ENCODE measurements at regions not wholly inside any gene's neighbourhood (a gene's known extent, or its start where the extent isn't known, plus 50 kb on each side); places are given as distances from the start of the nearest gene placed in this dataset.

DNA sequence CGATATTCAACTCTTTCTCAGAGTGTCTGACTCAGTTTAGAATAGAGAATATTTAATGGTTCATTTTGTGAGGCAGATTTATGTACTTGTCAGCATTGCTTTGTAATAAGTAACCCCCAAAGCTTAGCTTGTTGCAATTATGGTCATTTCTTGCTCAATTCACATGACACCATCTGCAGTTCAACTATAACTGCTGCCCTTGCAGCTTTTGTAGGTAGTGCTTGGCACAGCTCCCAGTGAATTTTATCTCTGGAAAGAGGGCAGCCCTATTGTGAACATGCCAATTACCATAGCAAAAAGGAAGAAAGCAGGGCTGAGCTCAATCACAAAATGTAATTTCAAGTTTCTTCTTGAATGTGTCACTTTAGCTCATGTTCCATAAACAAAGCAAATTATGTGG, 1587.7 kb upstream of the ACO1 start:
- DNase-seq = no peak
- Mint-ChIP-seq H3K9me3 (peaks cover 0 to 14% (median 5%) of the 10 kb centered on the region in 6 donors), H3K36me3 (no peaks in the 10 kb centered on the region), H3K27ac (no peak overlapping the region), H3K27me3 (ENCODE audit: low read depth in 3 of 3) (peaks cover 0 to 2% (median 0%) of the 10 kb centered on the region in 3 donors), H3K4me1 (no peaks in the 10 kb centered on the region), H3K4me3 (no peak overlapping the region)

DNA sequence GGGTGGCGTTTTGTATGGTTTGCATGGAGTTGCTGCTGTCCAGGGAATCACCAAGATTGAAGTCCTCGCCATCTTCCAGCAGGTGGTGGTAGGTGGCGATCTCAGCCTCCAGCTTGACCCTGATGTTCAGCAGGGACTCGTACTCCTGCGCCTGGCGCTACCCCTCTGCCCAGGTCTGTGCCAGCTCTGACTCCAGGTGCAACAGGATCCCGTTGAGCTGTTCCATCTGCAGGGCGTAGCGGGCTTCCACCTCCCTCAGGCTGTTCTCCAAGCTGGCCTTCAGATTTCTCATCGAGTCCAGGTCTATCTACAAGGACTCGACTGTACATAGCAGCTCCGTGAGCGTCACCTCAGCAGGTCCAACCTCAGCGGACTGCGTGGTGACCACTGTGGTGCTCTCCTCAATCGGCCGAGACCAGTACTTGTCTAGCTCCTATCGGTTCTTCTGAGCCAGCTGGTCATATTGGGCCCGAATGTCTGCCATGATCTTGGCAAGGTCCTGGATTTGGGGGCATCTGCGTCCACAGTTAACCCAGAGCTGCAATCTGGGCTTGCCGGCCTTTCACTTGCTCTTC, 1584.8 kb upstream of the ACO1 start:
- peaks cover 0 to 19% (median 13%) of the 10 kb centered on the region in 6 donors for H3K9me3 Mint-ChIP-seq
- H3K27ac Mint-ChIP-seq = no peak overlapping the region
- H3K4me3 Mint-ChIP-seq = no peak overlapping the region
- no peaks in the 10 kb centered on the region for H3K27me3 Mint-ChIP-seq (ENCODE audit: low read depth in 3 of 3)
- no peaks in the 10 kb centered on the region for H3K36me3 Mint-ChIP-seq
- H3K4me1 Mint-ChIP-seq = no peaks in the 10 kb centered on the region
- DNase-seq = no peak

DNA sequence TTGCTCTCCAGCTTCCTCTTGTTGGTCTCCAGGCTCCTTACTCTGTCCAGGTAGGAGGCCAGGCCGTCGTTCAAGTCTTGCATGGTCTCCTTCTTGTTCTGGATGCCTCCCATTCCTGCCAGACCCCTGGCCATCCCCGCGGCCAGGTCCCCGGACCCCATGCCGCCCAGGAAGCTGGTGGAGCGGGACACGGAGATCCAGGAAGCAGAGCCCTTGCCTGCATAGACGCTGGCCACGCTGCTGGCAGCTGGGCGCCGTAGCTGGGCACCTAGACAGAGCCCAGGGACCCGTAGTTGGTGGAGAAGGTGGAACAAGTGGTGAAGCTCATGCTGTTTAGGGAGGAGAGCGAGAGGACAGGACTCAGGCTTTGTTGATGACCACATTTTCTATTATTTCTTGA, 1584.0 kb upstream of the ACO1 start:
- Mint-ChIP-seq H3K9me3 (peaks cover 0 to 19% (median 13%) of the 10 kb centered on the region in 6 donors), H3K36me3 (no peaks in the 10 kb centered on the region), H3K4me3 (no peak overlapping the region), H3K27ac (no peak overlapping the region), H3K27me3 (ENCODE audit: low read depth in 3 of 3) (no peaks in the 10 kb centered on the region), H3K4me1 (no peaks in the 10 kb centered on the region)
- no peak for DNase-seq

DNA sequence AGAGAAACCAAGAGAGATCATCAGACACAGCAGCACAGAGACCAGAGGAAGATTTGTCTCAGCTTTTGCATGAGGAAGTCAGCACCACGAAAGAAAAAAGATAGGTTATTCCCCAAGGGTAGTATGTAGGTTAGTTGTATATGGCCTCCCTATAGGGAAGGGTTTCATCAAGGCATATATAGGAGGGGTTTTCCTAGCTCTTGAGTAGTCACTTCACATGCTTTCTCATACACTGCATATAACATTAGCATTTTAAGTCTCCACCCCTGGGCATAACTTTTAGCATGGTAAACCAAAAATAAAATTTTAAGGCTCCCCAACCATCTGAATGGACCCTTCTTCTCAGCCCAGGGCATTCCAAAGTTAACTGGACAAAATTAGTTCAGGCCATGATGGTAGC, 1571.6 kb upstream of the ACO1 start:
- Mint-ChIP-seq H3K9me3 (peaks cover 0 to 20% (median 6%) of the 10 kb centered on the region in 6 donors), H3K27me3 (ENCODE audit: low read depth in 3 of 3) (no peaks in the 10 kb centered on the region), H3K27ac (no peak overlapping the region), H3K4me3 (no peak overlapping the region), H3K36me3 (no peaks in the 10 kb centered on the region), H3K4me1 (no peaks in the 10 kb centered on the region)
- DNase-seq = no peak

DNA sequence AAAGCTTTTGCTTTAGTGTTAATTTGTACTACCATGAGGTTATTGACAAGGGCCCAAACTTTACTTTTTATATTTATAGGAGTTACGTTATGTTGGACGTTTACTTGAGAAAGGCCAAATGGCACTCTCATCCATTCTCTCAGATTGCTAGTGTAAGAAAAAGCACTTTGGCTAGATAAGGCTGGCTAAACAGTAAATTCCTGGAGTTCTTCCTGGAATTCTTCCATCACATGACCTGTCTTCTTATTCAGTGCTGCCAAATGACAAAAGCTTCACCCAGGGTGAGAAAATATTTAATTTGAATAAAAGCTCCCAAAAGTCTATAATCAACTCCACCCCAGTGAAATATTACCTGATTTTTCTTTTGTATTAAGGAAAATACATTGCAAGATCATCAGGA, 1568.9 kb upstream of the ACO1 start:
- no peaks in the 10 kb centered on the region for H3K27me3 Mint-ChIP-seq (ENCODE audit: low read depth in 3 of 3)

DNA sequence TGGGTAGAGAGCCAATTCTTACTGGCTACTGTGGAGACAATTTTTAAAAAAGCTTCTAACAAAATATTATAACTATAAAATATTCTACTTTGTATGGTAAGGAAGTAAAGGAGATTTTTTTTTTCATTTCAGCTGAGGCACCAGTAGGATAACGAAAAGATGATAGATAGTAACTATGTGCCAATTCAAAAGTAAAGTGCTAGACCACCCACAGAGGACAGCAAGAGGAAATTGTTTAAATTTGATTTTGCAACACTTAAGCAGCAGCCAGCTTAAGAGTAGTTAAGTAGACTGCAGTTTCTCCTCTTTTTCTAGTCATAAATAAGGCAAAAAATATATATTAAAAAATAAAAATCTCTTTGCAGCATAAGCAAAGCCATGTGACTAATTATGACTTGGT, 1539.3 kb upstream of the ACO1 start:
- Mint-ChIP-seq H3K4me1 (no peaks in the 10 kb centered on the region), H3K27ac (no peak overlapping the region), H3K27me3 (ENCODE audit: low read depth in 3 of 3) (peaks cover 0 to 2% (median 0%) of the 10 kb centered on the region in 3 donors), H3K36me3 (no peaks in the 10 kb centered on the region), H3K9me3 (peaks cover 2 to 28% (median 13%) of the 10 kb centered on the region in 6 donors), H3K4me3 (no peak overlapping the region)
- no peak for DNase-seq

More for the DNA sequence above, 1568.9 kb upstream of the ACO1 start:
- no peaks in the 10 kb centered on the region for H3K4me1 Mint-ChIP-seq
- peaks cover 0 to 25% (median 9%) of the 10 kb centered on the region in 6 donors for H3K9me3 Mint-ChIP-seq
- H3K36me3 Mint-ChIP-seq = peaks cover 0 to 5% (median 0%) of the 10 kb centered on the region in 3 donors
- no peak overlapping the region for H3K4me3 Mint-ChIP-seq
- no peak for DNase-seq
- H3K27ac Mint-ChIP-seq = no peak overlapping the region

DNA sequence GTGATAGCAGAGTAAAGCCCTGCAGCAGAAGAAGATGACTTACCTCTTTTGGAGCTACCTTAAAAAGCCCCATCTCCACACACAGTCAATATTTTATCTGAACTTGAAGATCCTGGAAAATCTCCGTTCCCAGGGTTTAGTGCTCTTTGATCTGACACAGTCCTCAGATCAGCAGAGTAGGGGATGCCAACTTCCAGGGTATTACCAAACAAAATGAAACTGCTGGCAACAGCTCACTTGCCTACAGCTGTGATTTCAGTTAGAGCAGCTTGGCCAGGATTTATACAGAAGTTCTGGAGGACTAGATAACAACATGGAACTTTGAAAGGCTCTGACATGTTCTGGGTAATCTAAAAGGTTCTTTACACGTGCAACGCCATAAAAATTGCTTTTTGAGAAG, 1537.8 kb upstream of the ACO1 start:
- H3K9me3 Mint-ChIP-seq = peaks cover 2 to 28% (median 14%) of the 10 kb centered on the region in 6 donors
- H3K36me3 Mint-ChIP-seq = no peaks in the 10 kb centered on the region
- H3K27me3 Mint-ChIP-seq (ENCODE audit: low read depth in 3 of 3) = peaks cover 0 to 2% (median 0%) of the 10 kb centered on the region in 3 donors
- no peak for DNase-seq
- H3K4me1 Mint-ChIP-seq = no peaks in the 10 kb centered on the region
- H3K27ac Mint-ChIP-seq = no peak overlapping the region
- no peak overlapping the region for H3K4me3 Mint-ChIP-seq

DNA sequence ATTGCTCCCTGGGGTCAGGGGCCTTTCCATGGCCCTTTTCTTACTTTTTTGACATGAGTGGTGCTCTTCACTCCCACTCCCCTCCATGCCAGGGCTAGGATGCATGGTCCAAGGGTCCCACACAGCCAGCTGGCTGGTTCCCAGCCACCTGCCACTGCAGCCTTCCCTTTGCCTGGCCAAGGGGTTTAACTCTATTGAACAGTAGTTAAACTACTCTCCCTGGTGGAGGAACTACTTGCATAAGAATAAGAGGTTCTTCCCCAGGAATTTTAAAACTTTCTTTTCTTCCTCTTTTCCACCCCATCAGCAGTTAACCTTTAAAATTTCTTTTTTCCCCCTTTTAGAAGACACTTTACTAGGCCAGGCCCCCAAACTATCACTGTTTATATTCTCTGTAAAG, 1532.8 kb upstream of the ACO1 start:
- Mint-ChIP-seq H3K36me3 (no peaks in the 10 kb centered on the region), H3K27me3 (ENCODE audit: low read depth in 3 of 3) (peaks cover 0 to 2% (median 0%) of the 10 kb centered on the region in 3 donors), H3K9me3 (peaks cover 5 to 11% (median 8%) of the 10 kb centered on the region in 6 donors), H3K27ac (no peak overlapping the region), H3K4me3 (no peak overlapping the region), H3K4me1 (no peaks in the 10 kb centered on the region)
- no peak for DNase-seq

DNA sequence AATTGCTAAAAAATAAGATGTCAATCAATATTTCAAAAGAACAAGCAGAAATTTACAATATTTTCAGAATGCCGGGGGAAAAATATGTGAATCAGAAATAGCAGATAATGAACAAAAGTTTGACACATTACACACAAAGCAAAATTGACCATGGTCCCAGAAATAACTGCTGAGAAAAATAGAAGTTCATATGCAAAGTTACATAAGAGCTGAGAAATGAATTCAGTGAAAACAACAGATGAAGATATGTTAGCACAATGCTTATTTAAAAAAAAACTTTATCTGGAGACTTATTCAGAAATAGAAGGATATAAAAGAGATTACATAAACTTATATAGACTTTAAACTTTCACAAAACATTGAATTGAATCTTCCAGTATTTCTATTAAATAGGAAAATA, 1483.7 kb upstream of the ACO1 start:
- peaks cover under 1 to 21% (median 6%) of the 10 kb centered on the region in 6 donors for H3K9me3 Mint-ChIP-seq
- peaks cover 0 to 5% (median 0%) of the 10 kb centered on the region in 3 donors for H3K36me3 Mint-ChIP-seq
- H3K4me3 Mint-ChIP-seq = no peak overlapping the region
- H3K27ac Mint-ChIP-seq = no peak overlapping the region
- no peaks in the 10 kb centered on the region for H3K4me1 Mint-ChIP-seq
- H3K27me3 Mint-ChIP-seq (ENCODE audit: low read depth in 3 of 3) = no peaks in the 10 kb centered on the region
- no peak for DNase-seq

DNA sequence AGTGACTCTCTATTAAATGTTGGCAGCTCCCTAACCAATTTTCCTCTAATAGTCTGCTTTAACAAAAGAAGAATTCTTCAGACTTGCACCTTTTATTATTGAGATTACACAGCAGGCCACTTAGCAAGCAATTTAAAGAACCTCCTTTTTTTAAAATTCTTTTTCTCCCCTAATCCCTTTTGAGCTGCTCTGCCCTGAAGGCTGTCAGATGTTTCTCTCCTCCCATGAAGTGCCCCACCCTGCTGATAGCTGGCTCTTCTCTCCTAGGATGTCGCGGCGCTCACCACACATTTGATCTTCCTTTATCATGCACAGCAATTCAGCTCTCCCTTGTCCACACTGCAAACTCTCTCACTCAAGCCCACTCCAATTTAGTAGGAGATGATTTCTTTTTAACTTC, 1471.1 kb upstream of the ACO1 start:
- Mint-ChIP-seq H3K36me3 (peaks cover 0 to 3% (median 0%) of the 10 kb centered on the region in 3 donors), H3K27ac (no peak overlapping the region), H3K4me3 (no peak overlapping the region)

DNA sequence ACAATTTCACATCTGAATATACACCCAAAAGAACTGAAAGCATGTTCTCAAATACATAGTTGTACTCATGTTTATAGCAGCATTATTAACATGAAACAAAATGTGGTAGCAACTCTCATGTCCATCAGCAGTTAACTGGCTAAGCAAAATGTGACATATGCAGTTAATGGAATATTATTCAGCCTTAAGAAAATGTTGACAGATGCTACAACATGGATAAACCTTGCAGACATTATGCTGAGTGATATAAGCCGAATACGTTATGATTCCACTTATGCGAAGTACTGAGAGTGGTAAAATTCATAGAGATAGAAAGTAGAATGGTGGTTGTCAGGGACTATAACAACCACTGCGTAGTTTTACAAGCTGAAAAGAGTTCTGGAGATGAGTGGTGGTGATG, 1469.0 kb upstream of the ACO1 start:
- Mint-ChIP-seq H3K27me3 (ENCODE audit: low read depth in 3 of 3) (no peaks in the 10 kb centered on the region), H3K27ac (no peak overlapping the region), H3K9me3 (peaks cover 0 to 25% (median 9%) of the 10 kb centered on the region in 6 donors), H3K36me3 (peaks cover 0 to 3% (median 0%) of the 10 kb centered on the region in 3 donors), H3K4me1 (no peaks in the 10 kb centered on the region), H3K4me3 (no peak overlapping the region)
- DNase-seq = no peak

More for the DNA sequence above, 1471.1 kb upstream of the ACO1 start:
- no peak for DNase-seq
- Mint-ChIP-seq H3K4me1 (no peaks in the 10 kb centered on the region), H3K9me3 (peaks cover 0 to 25% (median 10%) of the 10 kb centered on the region in 6 donors), H3K27me3 (ENCODE audit: low read depth in 3 of 3) (no peaks in the 10 kb centered on the region)

DNA sequence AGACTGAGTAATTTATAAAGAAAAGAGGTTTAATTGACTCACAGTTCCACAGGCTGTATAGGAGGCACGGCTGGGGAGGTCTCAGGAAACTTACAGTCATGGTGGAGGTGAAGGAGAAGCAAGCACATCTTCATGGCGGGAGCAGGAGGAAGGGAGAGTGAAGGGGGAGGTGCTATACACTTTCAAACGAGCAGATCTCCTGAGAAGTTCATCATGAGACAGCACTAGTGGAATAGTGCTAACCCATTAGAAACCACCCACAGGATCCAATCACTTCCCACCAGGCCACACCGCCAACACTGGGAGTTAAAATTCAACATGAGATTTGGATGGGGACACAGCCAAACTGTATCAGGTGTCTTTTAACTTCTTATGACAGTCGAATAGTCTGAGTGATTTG, 1459.3 kb upstream of the ACO1 start:
- H3K9me3 Mint-ChIP-seq = peaks cover 0 to 14% (median 3%) of the 10 kb centered on the region in 6 donors
- no peaks in the 10 kb centered on the region for H3K36me3 Mint-ChIP-seq
- peaks cover 0 to 1% (median 0%) of the 10 kb centered on the region in 3 donors for H3K27me3 Mint-ChIP-seq (ENCODE audit: low read depth in 3 of 3)
- no peaks in the 10 kb centered on the region for H3K4me1 Mint-ChIP-seq
- H3K4me3 Mint-ChIP-seq = no peak overlapping the region
- DNase-seq = no peak
- H3K27ac Mint-ChIP-seq = no peak overlapping the region

DNA sequence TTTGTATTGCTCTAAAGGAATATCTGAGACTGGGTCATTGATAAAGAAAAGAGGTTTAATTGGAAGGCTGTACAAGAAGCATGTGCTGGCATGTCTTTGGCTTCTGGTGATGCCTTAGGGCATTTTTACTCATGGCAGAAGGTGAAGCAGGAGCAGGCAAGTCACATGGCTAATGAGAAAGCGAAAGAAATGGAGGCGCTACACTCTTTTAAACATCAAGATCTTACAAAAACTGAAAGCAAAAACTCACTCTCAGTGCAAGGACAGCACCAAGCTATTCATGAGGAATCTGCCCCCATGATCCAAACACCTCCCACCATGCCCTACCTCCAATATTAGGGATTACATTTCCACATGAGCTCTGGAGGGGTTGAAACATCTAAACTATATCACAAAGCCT, 1458.8 kb upstream of the ACO1 start:
- H3K9me3 Mint-ChIP-seq = peaks cover 0 to 14% (median 3%) of the 10 kb centered on the region in 6 donors
- H3K27ac Mint-ChIP-seq = no peak overlapping the region
- no peak for DNase-seq
- peaks cover 0 to 1% (median 0%) of the 10 kb centered on the region in 3 donors for H3K27me3 Mint-ChIP-seq (ENCODE audit: low read depth in 3 of 3)
- H3K36me3 Mint-ChIP-seq = no peaks in the 10 kb centered on the region
- no peaks in the 10 kb centered on the region for H3K4me1 Mint-ChIP-seq
- no peak overlapping the region for H3K4me3 Mint-ChIP-seq

DNA sequence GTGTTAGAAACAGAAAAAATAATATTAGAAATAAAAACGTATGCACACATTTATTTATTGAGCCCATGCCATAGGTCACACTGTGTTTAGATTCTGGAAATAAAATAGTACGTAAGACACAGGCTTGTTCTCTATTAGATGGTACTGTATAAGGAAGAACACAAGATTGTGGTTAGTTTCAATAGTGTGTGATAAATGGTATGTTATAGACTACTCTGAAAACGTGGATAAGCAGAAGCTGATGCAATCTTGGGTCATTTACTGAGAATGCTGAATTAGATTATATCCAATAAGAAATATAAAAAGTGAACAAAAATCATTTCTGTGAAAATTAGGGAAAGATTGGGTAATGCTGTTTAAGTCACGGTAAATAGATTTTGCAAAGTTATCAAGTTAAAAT, 1456.4 kb upstream of the ACO1 start:
- DNase-seq = no peak
- Mint-ChIP-seq H3K27ac (no peak overlapping the region), H3K4me3 (no peak overlapping the region), H3K4me1 (no peaks in the 10 kb centered on the region), H3K9me3 (peaks cover 0 to 18% (median 4%) of the 10 kb centered on the region in 6 donors), H3K36me3 (no peaks in the 10 kb centered on the region), H3K27me3 (ENCODE audit: low read depth in 3 of 3) (peaks cover 0 to 1% (median 0%) of the 10 kb centered on the region in 3 donors)

DNA sequence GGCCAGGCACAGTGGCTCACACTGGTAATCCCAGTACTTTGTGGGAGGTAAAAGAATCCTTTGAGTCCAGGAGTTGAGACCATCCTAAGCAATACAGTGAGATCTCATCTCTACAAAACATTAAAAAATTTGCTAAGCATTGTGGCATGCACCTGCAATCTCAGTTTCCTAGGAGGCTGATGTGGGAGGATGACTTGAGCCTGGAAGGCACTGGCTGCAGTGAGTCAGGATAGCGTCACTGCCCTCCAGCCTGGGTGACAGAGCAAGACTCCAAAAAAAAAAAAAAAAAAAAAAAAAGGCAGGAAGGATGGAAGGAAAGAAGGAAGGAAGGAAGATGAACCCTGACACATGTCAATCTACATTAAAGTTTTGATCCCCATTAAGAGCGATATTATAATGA, 1452.2 kb upstream of the ACO1 start:
- Mint-ChIP-seq H3K9me3 (peaks cover 2 to 29% (median 4%) of the 10 kb centered on the region in 6 donors), H3K4me3 (no peak overlapping the region), H3K36me3 (no peaks in the 10 kb centered on the region), H3K4me1 (no peaks in the 10 kb centered on the region), H3K27me3 (ENCODE audit: low read depth in 3 of 3) (peaks cover 0 to 1% (median 0%) of the 10 kb centered on the region in 3 donors), H3K27ac (no peak overlapping the region)
- no peak for DNase-seq
